ENCODE measurements at regions not wholly inside any gene's neighbourhood (a gene's known extent, or its start where the extent isn't known, plus 50 kb on each side); places are given as distances from the start of the nearest gene placed in this dataset.

GRCh38 chr18:70448588-70448987, 159.7 kb downstream of the SOCS6 start:
- Mint-ChIP-seq H3K27me3 (ENCODE audit: unreplicated experiment) (no peaks in the 10 kb centered on the region), H3K9me3 (ENCODE audit: unreplicated experiment) (peaks cover 4% of the 10 kb centered on the region), H3K4me1 (ENCODE audit: low read depth, unreplicated experiment) (peaks cover 6% of the 10 kb centered on the region), H3K36me3 (ENCODE audit: unreplicated experiment) (no peaks in the 10 kb centered on the region), H3K4me3 (ENCODE audit: unreplicated experiment) (no peak overlapping the region), H3K27ac (ENCODE audit: unreplicated experiment) (no peak overlapping the region)
- TF ChIP-seq CTCF (IDR thresholded peaks at IDR 0.05; ENCODE audit: partially characterized antibody, unreplicated experiment), result no peak
- DNase-seq, result no peak

- no peak overlapping the region for H3K27ac Mint-ChIP-seq (ENCODE audit: unreplicated experiment)
- H3K4me3 Mint-ChIP-seq (ENCODE audit: unreplicated experiment), result no peak overlapping the region
- H3K9me3 Mint-ChIP-seq (ENCODE audit: unreplicated experiment), result peaks cover 9% of the 10 kb centered on the region
- H3K27me3 Mint-ChIP-seq (ENCODE audit: unreplicated experiment), result peaks cover 5% of the 10 kb centered on the region
- H3K4me1 Mint-ChIP-seq (ENCODE audit: low read depth, unreplicated experiment), result no peaks in the 10 kb centered on the region
- TF ChIP-seq CTCF (IDR thresholded peaks at IDR 0.05; ENCODE audit: partially characterized antibody, unreplicated experiment), result no peak
- peaks cover 16% of the 10 kb centered on the region for H3K36me3 Mint-ChIP-seq (ENCODE audit: unreplicated experiment)
- no peak for DNase-seq
These were observed 157.2 kb downstream of the SOCS6 start for GRCh38 chr18:70446063-70446462.

GRCh38 chr18:70442933-70443332, 154.1 kb downstream of the SOCS6 start:
- TF ChIP-seq CTCF (IDR thresholded peaks at IDR 0.05; ENCODE audit: partially characterized antibody, unreplicated experiment), result no peak
- H3K9me3 Mint-ChIP-seq (ENCODE audit: unreplicated experiment), result peaks cover 9% of the 10 kb centered on the region

GRCh38 chr18:70432804-70433400, 144.1 kb downstream of the SOCS6 start:
- Mint-ChIP-seq H3K4me3 (ENCODE audit: unreplicated experiment) (no peak overlapping the region), H3K27me3 (ENCODE audit: unreplicated experiment) (no peaks in the 10 kb centered on the region), H3K36me3 (ENCODE audit: unreplicated experiment) (no peaks in the 10 kb centered on the region), H3K9me3 (ENCODE audit: unreplicated experiment) (no peaks in the 10 kb centered on the region), H3K4me1 (ENCODE audit: low read depth, unreplicated experiment) (no peaks in the 10 kb centered on the region), H3K27ac (ENCODE audit: unreplicated experiment) (no peak overlapping the region)
- TF ChIP-seq CTCF (IDR thresholded peaks at IDR 0.05; ENCODE audit: partially characterized antibody, unreplicated experiment), result no peak
- no peak for DNase-seq

More at GRCh38 chr18:70442933-70443332, 154.1 kb downstream of the SOCS6 start:
- H3K4me1 Mint-ChIP-seq (ENCODE audit: low read depth, unreplicated experiment), result no peaks in the 10 kb centered on the region
- no peak overlapping the region for H3K27ac Mint-ChIP-seq (ENCODE audit: unreplicated experiment)
- H3K4me3 Mint-ChIP-seq (ENCODE audit: unreplicated experiment), result no peak overlapping the region
- no peak for DNase-seq
- H3K36me3 Mint-ChIP-seq (ENCODE audit: unreplicated experiment), result peaks cover 18% of the 10 kb centered on the region
- H3K27me3 Mint-ChIP-seq (ENCODE audit: unreplicated experiment), result peaks cover 5% of the 10 kb centered on the region

GRCh38 chr18:70431203-70431624, 142.4 kb downstream of the SOCS6 start:
- TF ChIP-seq CTCF (IDR thresholded peaks at IDR 0.05; ENCODE audit: partially characterized antibody, unreplicated experiment), result no peak
- no peak for DNase-seq
- Mint-ChIP-seq H3K4me3 (ENCODE audit: unreplicated experiment) (no peak overlapping the region), H3K4me1 (ENCODE audit: low read depth, unreplicated experiment) (no peaks in the 10 kb centered on the region), H3K9me3 (ENCODE audit: unreplicated experiment) (no peaks in the 10 kb centered on the region), H3K27ac (ENCODE audit: unreplicated experiment) (no peak overlapping the region), H3K36me3 (ENCODE audit: unreplicated experiment) (no peaks in the 10 kb centered on the region), H3K27me3 (ENCODE audit: unreplicated experiment) (no peaks in the 10 kb centered on the region)
